Upper lobe of left lung (tissue), 6 donors: ENCODE measurements at regions not wholly inside any gene's neighbourhood (a gene's known extent, or its start where the extent isn't known, plus 50 kb on each side); places are given as distances from the start of the nearest gene placed in this dataset.
"Not testable (repeated sequence)": the region's sequence is repeated elsewhere in the genome, so short reads cannot be mapped to it uniquely, and the experiment has no call there.

ENCODE experiments used
- ATAC-seq, 2 donors: fragments of 200-7000 bp; cut with Tn5 transposase; one replicate each; pipeline ENCODE4 v1.9.1; 2022; ENCODE audit warnings: mild to moderate bottlenecking in 2 of 2, moderate library complexity in 2 of 2; ENCODE audit not compliant: low FRiP score in 2 of 2
- DNase-seq, 2 donors: peaks; one replicate each; pipeline ENCODE4 v3.0.0-alpha.2; 2019 to 2020
- H3K27ac ChIP-seq, 4 donors: fragments of 200-600 bp; sonication (generic); one replicate each; pipeline ENCODE4 v1.5.1; 2016 to 2019
- H3K27me3 ChIP-seq, 4 donors: fragments of 200-600 bp; sonication (generic); one replicate each; pipeline ENCODE4 v1.5.1; 2017 to 2019
- H3K36me3 ChIP-seq, 4 donors: fragments of 200-600 bp; sonication (generic); one replicate each; pipeline ENCODE4 v1.5.1; 2016 to 2019
- H3K4me1 ChIP-seq, 4 donors: fragments of 200-600 bp; sonication (generic); one replicate each; pipeline ENCODE4 v1.5.1; 2018 to 2019
- H3K4me3 ChIP-seq, 4 donors: fragments of 200-600 bp; sonication (generic); one replicate each; pipeline ENCODE4 v1.5.1; 2017 to 2019; ENCODE audit warnings: mild to moderate bottlenecking in 2 of 4, moderate library complexity in 1 of 4
- H3K9me3 ChIP-seq, 4 donors: fragments of 200-600 bp; sonication (generic); one replicate each; pipeline ENCODE4 v1.5.1; 2018 to 2019
- CTCF ChIP-seq, 6 experiments: fragments of 450-650 bp in 4 of 6; fragments of 200-600 bp in 2 of 6; sonication (generic) in 2 of 6; IDR thresholded peaks; one replicate each; pipeline ENCODE4 v1.5.1; 2016 to 2019; ENCODE audit warnings: antibody characterized with exemption in 6 of 6
- EP300 ChIP-seq, 4 donors: sonication (generic); formaldehyde crosslinking; IDR thresholded peaks; one replicate each; pipeline ENCODE4 v1.5.1; 2017; ENCODE audit warnings: antibody characterized with exemption in 4 of 4, control low read depth in 2 of 4
- POLR2A ChIP-seq, 4 donors: fragments of 450-650 bp; IDR thresholded peaks; one replicate each; pipeline ENCODE4 v1.5.1; 2016 to 2017; ENCODE audit warnings: antibody characterized with exemption in 4 of 4, mild to moderate bottlenecking in 2 of 4
- POLR2AphosphoS5 ChIP-seq, 2 donors: sonication (generic); formaldehyde crosslinking; IDR thresholded peaks; one replicate each; pipeline ENCODE4 v1.5.1; 2017; ENCODE audit warnings: antibody characterized with exemption in 2 of 2
- WGBS, 2 donors: methylation state at CpG; one replicate each; pipeline ENCODE4 v1.1.5; 2017 to 2018; 5-methylcytosine and 5-hydroxymethylcytosine counted together
- donor health status: DM: no; HTN: no; CAD: no; lungs with moderate emphysema.
- donor health status: DM: no; HTN: yes; CAD: no; lungs with severe emphysema.

- no peaks in the 10 kb centered on the region for H3K36me3 ChIP-seq
- H3K4me3 ChIP-seq = no peak overlapping the region
- TF ChIP-seq CTCF (IDR thresholded peaks at IDR 0.05) (no peak), POLR2AphosphoS5 (IDR thresholded peaks at IDR 0.05) (no peak), EP300 (IDR thresholded peaks at IDR 0.05) (no peak), POLR2A (IDR thresholded peaks at IDR 0.05) (no peak)
- H3K27ac ChIP-seq = no peak overlapping the region
- H3K27me3 ChIP-seq = no peaks in the 10 kb centered on the region
- 88% methylated on average over 6 of the region's 6 CpGs for WGBS, 2 donors
- H3K4me1 ChIP-seq = no peaks in the 10 kb centered on the region
- ATAC-seq = no peak
- no peak for DNase-seq
- no peaks in the 10 kb centered on the region for H3K9me3 ChIP-seq
Measured at GRCh38 chr9:3648266-3648665, 122.5 kb upstream of the RFX3 start.

GRCh38 chr9:3647652-3648051 is 121.9 kb upstream of the RFX3 start:
- ATAC-seq (no peak), DNase-seq (no peak)
- no peaks in the 10 kb centered on the region for H3K9me3 ChIP-seq
- H3K4me1 ChIP-seq = no peaks in the 10 kb centered on the region
- H3K27me3 ChIP-seq = no peaks in the 10 kb centered on the region
- no peaks in the 10 kb centered on the region for H3K36me3 ChIP-seq
- no peak for TF ChIP-seq EP300 (IDR thresholded peaks at IDR 0.05)
- no peak for TF ChIP-seq CTCF (IDR thresholded peaks at IDR 0.05)
- TF ChIP-seq POLR2AphosphoS5 (IDR thresholded peaks at IDR 0.05) = no peak
- no peak for TF ChIP-seq POLR2A (IDR thresholded peaks at IDR 0.05)
- 63 to 64% methylated on average over 1 of the region's 1 CpG for WGBS, 2 donors
- no peak overlapping the region for H3K4me3 ChIP-seq
- no peak overlapping the region for H3K27ac ChIP-seq

- H3K27ac ChIP-seq = no peak overlapping the region
- H3K4me3 ChIP-seq = no peak overlapping the region
- TF ChIP-seq EP300 (IDR thresholded peaks at IDR 0.05) (no peak), CTCF (IDR thresholded peaks at IDR 0.05) (no peak), POLR2A (IDR thresholded peaks at IDR 0.05) (no peak), POLR2AphosphoS5 (IDR thresholded peaks at IDR 0.05) (no peak)
- 91 to 100% methylated on average over 1 of the region's 1 CpG for WGBS, 2 donors
- H3K9me3 ChIP-seq = no peaks in the 10 kb centered on the region
- DNase-seq (no peak), ATAC-seq (no peak)
- H3K36me3 ChIP-seq = no peaks in the 10 kb centered on the region
- H3K4me1 ChIP-seq = no peaks in the 10 kb centered on the region
- no peaks in the 10 kb centered on the region for H3K27me3 ChIP-seq
Measured at GRCh38 chr9:3646226-3646625, 120.4 kb upstream of the RFX3 start.

GRCh38 chr9:3642075-3642474 is 116.3 kb upstream of the RFX3 start:
- not testable (repeated sequence) for H3K36me3 ChIP-seq, H3K4me3 ChIP-seq, H3K27me3 ChIP-seq, H3K27ac ChIP-seq, DNase-seq, H3K4me1 ChIP-seq, H3K9me3 ChIP-seq, ATAC-seq
- 94 to 96% methylated on average over 6 of the region's 6 CpGs for WGBS, 2 donors

- Histone ChIP-seq H3K36me3 (no peaks in the 10 kb centered on the region), H3K27me3 (no peaks in the 10 kb centered on the region), H3K27ac (no peak overlapping the region), H3K9me3 (no peaks in the 10 kb centered on the region), H3K4me1 (no peaks in the 10 kb centered on the region), H3K4me3 (no peak overlapping the region)
- ATAC-seq = no peak
- WGBS, 2 donors = 69 to 79% methylated on average over 1 of the region's 1 CpG
- TF ChIP-seq CTCF (IDR thresholded peaks at IDR 0.05) (no peak), POLR2AphosphoS5 (IDR thresholded peaks at IDR 0.05) (no peak), POLR2A (IDR thresholded peaks at IDR 0.05) (no peak), EP300 (IDR thresholded peaks at IDR 0.05) (no peak)
- DNase-seq = no peak
Measured at GRCh38 chr9:3629495-3629894, 103.7 kb upstream of the RFX3 start.
